RPMI7951 (cell line): ENCODE measurements at regions not wholly inside any gene's neighbourhood (a gene's known extent, or its start where the extent isn't known, plus 50 kb on each side); places are given as distances from the start of the nearest gene placed in this dataset.
A peak's percentile ranks its signal among the peaks of the same experiment; 100 is the strongest.

ENCODE experiments used
- DNase-seq: peaks from one replicate; pipeline ENCODE4 v3.0.0-alpha.2; 2012; ENCODE audit warnings: low read depth

DNA sequence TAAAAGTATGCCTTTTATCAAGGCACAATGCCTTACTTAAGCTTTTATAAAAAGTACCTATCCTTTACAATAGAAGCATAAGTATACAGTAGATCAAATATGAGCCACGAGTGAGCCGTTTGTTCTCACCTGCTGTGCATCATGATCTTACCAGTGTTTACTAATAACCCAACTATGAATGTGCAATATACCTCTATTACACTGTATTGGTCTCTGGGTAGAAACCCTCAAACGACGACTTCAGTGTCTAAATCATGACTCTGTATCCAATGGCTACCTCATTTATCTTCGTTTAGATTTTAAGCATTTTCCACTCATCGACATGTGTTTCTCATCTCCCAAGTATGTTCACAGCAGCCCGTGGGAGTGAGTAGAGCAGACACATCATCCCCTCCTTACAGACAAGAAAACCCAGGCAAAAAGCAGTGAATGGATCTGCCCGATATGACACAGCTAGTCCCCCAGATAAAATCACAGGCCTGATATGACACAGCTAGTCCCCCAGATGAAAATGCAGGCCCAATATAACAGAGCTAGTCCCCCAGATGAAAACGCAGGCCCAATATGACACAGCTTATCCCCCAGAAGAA, 279.8 kb downstream of the TNS1 start:
- DNase-seq = no peak

- no peak for DNase-seq
Measured at GRCh38 chr2:217717646-217718045, 285.1 kb downstream of the TNS1 start.

DNA sequence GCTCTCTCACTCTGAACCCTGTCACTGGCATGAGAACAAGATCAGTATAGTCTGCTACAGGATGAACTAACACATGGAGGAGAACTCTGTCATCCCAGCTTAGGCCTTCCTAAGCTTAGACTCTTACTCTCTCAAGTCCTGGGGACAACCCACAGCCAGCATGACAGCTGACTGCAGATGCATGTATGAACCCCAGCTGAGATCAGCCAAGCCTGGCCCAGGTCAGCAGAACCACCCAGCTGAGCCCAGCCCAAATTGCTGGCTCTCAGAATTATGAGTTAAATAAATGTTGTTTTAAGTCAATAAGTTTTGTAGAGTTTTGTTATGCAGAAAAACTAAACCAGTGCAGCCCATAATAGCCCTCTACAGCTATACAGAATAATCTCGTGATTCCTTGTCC, 287.3 kb downstream of the TNS1 start:
- no peak for DNase-seq

DNA sequence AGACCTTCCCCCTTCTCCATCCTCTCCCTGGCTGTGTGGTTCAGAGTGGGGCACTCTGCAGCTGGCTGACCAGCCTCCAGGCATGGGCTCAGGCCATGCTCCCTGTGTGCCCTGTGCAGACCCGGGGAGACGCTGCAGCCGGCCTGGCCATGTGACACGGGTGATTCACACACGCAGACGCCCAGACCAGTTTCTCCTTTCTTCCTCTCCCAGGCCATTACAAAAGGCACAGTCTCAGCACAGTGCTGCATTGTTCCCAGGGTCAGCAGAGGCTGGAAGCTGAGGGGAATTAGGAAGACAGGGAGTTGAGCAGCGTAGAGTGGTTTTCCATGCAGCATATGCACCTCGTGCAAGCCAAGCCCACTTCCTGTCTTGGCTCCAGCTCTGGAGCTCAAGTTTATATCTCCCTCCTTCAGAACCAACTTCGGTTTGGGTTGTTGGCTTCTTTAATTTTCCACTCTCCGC, 288.5 kb downstream of the TNS1 start:
- DNase-seq = peak; percentile 97

DNA sequence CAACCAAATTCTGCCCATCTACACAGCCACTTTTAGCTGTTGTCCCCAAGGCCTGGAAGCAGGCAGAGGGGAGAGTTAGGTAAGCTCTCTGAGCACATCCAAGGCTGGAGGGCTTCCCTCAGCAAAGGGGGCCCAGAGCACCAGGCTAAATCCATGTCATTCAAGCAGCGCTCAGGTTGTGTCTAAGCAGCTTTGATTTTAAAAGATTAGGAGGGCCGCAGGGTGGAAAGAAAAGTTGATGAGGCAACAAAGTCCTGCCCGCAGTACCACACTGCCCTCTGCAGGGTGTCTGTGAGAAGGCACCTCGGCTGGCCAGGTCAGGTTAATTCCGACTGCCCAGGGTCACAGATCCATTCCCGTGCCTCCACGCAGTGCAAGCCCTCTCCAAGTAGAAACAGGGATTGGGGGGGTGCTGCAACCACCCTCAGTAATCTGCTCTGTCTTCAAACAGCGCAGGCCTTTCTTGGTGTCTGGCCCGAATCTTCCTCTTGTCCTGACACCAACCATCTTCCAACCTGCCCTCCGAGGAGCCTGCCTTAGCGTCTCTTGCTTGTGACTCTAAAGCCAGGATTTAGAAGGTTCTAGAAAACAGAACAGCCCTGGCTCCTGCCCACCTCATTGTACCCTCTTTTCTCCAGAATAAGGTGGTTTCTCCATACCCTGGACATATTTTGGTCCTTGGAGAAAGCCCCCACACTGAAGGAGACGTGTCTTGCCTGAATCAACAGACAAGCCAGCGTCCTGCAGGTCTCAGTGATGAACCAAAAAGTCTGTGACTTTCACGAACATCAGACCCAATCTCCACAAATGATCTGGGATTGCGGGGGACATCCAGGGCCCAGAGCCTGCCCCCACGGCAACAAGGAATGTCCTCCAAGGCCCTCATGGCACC, 289.2 kb downstream of the TNS1 start:
- peak; percentile 81 for DNase-seq

GRCh38 chr2:217712431-217712830, 290.4 kb downstream of the TNS1 start:
- DNase-seq = no peak

- DNase-seq = peak; percentile 96
Measured at GRCh38 chr2:217711188-217711587, 291.6 kb downstream of the TNS1 start.

GRCh38 chr2:217710211-217710765, 292.5 kb downstream of the TNS1 start:
- peak; percentile 89 for DNase-seq

GRCh38 chr2:217709478-217710210, 293.2 kb downstream of the TNS1 start:
- DNase-seq = peak; percentile 84

- DNase-seq = peak; percentile 96
Measured at GRCh38 chr2:217707131-217707611, 295.6 kb downstream of the TNS1 start.

- no peak for DNase-seq
Measured at GRCh38 chr2:217706513-217706912, 296.3 kb downstream of the TNS1 start.

GRCh38 chr2:217706095-217706494, 296.7 kb downstream of the TNS1 start:
- DNase-seq = no peak

DNA sequence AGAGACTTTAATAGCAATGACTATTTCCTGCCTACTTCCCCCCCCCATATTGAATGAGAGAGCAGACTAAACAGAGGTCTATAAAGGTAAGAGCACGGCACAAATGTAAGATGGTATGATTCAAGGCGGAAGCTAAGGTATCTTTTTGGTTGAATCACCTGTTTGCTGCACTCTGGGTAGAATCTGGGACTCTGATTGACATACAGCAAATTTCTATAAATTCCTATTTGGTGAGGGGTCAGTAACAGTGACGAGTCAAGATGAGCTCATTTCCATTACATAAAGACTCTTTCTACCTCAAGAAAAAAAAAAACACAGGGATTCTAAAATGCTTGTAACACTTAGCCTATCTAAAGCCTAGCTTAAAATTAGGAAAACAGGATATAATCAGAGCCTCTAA, 297.3 kb downstream of the TNS1 start:
- DNase-seq = no peak

DNA sequence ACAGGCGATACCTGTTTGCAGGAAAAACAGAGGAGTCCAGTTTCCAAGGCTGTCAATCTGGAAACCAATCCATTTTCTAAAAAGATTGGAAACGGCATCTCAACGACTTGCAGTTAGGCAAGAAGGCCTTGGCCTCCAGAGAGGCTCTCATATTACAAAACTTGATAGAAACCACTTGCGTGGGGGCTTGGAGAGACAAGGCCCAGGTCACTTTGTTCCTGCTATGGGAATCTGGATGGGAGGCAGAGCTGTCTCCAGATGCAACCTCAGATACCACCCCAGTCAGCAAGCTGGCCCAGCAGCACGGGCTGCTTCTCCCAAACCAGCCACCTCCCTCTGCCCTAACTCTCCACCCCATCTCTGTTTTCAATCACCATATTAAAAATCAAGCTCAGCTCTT, 298.8 kb downstream of the TNS1 start:
- no peak for DNase-seq

- no peak for DNase-seq
Measured at GRCh38 chr2:217703102-217703501, 299.7 kb downstream of the TNS1 start.

GRCh38 chr2:217701622-217702021, 301.2 kb downstream of the TNS1 start:
- no peak for DNase-seq

- no peak for DNase-seq
Measured at GRCh38 chr2:217698691-217699090, 304.1 kb downstream of the TNS1 start.

- peak; percentile 99 for DNase-seq
Measured at GRCh38 chr2:217695033-217695520, 307.7 kb downstream of the TNS1 start.

DNA sequence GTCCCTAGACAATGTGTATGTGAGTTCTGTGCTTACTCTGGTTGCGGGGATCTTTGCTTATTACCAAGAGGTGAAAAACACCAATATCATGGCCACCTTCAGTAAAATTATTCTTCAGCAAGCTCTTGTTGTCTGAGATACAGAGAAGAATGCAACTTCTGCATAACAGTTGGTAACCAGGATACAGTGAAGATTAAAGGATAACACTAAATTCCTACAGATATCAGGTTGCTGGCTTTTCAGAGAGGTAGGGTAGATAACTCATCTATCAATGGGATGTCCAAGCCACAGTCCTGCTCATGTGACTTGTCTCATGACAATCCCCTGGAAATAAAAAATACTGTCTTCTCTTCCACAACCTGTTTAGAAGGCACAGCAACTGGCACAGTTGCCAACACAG, 308.5 kb downstream of the TNS1 start:
- DNase-seq = peak; percentile 56

DNA sequence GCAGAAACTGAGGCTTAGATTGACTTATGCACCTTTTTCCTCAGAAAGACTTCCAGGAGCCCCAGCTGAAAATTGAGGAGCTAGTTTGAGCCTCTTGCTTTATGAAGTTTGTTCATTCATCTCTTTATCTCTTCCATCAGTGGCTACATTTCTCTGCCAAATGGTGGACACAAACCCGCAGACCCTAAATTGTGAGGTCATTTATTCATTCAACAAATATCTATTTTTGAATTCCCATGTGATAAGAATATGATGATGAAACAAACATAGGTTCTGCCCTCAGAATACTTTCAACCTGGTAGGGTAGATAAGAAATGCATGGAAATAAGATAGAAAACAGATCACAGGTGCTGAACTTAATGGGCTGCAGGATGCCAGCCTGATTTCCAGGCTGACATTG, 309.4 kb downstream of the TNS1 start:
- no peak for DNase-seq

DNA sequence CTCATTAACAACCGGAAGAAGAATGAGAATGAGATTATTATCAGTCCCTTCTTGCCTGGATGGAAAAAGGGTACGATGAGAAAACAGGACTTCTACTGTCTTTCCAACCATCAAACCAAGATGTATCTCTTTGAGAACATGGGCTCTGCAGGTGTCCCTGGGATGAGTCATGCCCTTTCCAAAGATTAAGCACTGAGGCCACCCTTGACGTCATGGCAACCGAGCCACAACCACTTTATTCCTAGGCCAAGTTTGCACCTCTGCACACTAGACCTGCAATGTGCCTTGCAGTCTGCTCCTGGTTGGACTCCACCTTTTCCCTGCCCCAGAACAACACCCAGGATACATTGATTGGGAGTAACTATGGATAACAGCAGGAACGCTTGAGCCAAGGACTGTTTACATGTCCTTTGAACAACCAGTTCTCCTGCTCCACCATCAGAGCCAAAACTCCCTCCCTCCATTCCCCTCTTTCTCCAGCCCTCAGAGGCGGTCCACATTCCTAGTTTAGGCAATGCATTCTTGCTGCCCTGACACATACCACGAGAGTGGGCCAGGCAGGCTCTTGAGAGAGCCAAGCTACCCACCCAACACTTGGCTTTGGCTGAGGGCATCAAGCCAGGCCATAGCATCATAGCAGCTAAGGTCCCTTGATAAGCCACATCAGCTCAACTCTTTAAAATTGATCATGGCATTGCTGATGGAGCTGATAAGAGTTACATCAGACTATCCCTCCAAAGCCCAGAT, 310.7 kb downstream of the TNS1 start:
- DNase-seq = peak; percentile 90
